ENCODE measurements at regions not wholly inside any gene's neighbourhood (a gene's known extent, or its start where the extent isn't known, plus 50 kb on each side); places are given as distances from the start of the nearest gene placed in this dataset.

GRCh38 chr3:16366-16765 is 180.2 kb upstream of the CHL1 start:
- dilution Hi-C loops (cut with MboI; ENCODE audit: extremely low pct_ligation_motif_present, low sequenced_read_pairs): no loop called here
- H4K20me1 ChIP-seq (ENCODE audit: control insufficient read depth, extremely low read depth, insufficient read depth, low read length): no peaks in the 10 kb centered on the region
- no peaks in the 10 kb centered on the region for H3K9me3 ChIP-seq (ENCODE audit: control insufficient read depth, low read depth, low read length)
- no peaks in the 10 kb centered on the region for H3K4me1 ChIP-seq (ENCODE audit: control insufficient read depth, extremely low read depth, insufficient read depth, low read length)
- no peaks in the 10 kb centered on the region for H3K27me3 ChIP-seq (ENCODE audit: control insufficient read depth, extremely low read depth, insufficient read depth, low read length)
- H3K27ac ChIP-seq (ENCODE audit: control insufficient read depth, insufficient read depth, low read length): no peak overlapping the region
- TF ChIP-seq CTCF (optimal IDR thresholded peaks at IDR 0.05 in 1 of 3, IDR thresholded peaks at IDR 0.05 in 1 of 3, conservative IDR thresholded peaks at IDR 0.05 in 1 of 3; ENCODE audit: extremely low read depth in 1 of 3, insufficient read depth in 2 of 3, low read length in 3 of 3) (no peak), EZH2 (IDR thresholded peaks at IDR 0.05; ENCODE audit: low read length) (no peak)
- no peak for DNase-seq (ENCODE audit: low read depth, low spot score)
- FAIRE-seq: no peak
- H3K4me3 ChIP-seq (ENCODE audit: control insufficient read depth in 2 of 3, extremely low read depth in 1 of 3, insufficient read depth in 2 of 3, low read depth in 1 of 3, low read length in 3 of 3): no peak overlapping the region
- no peak overlapping the region for H3K4me2 ChIP-seq (ENCODE audit: control insufficient read depth, extremely low read depth, insufficient read depth, low read depth, low read length)
- H2AFZ ChIP-seq (ENCODE audit: control insufficient read depth, low read length): no peak overlapping the region
- no peaks in the 10 kb centered on the region for H3K79me2 ChIP-seq (ENCODE audit: control insufficient read depth, insufficient read depth, low read length)
- no peak overlapping the region for H3K9ac ChIP-seq (ENCODE audit: control insufficient read depth, extremely low read depth, insufficient read depth, low read length)
- H3K36me3 ChIP-seq (ENCODE audit: control insufficient read depth in 2 of 2, extremely low read depth in 1 of 2, insufficient read depth in 2 of 2, low read length in 2 of 2): no peaks in the 10 kb centered on the region
- no peaks in the 10 kb centered on the region for H3K9me1 ChIP-seq (ENCODE audit: control insufficient read depth, extremely low read depth, insufficient read depth, low read length)

GRCh38 chr3:20421-20820 is 176.1 kb upstream of the CHL1 start:
- H3K4me1 ChIP-seq (ENCODE audit: control insufficient read depth, extremely low read depth, insufficient read depth, low read length): no peaks in the 10 kb centered on the region
- H3K27ac ChIP-seq (ENCODE audit: control insufficient read depth, insufficient read depth, low read length): no peak overlapping the region
- no peak for FAIRE-seq
- no peak overlapping the region for H3K9ac ChIP-seq (ENCODE audit: control insufficient read depth, extremely low read depth, insufficient read depth, low read length)
- no peaks in the 10 kb centered on the region for H3K9me3 ChIP-seq (ENCODE audit: control insufficient read depth, low read depth, low read length)
- H3K27me3 ChIP-seq (ENCODE audit: control insufficient read depth, extremely low read depth, insufficient read depth, low read length): no peaks in the 10 kb centered on the region
- no peak for DNase-seq (ENCODE audit: low read depth, low spot score)
- H4K20me1 ChIP-seq (ENCODE audit: control insufficient read depth, extremely low read depth, insufficient read depth, low read length): no peaks in the 10 kb centered on the region
- dilution Hi-C loops (cut with MboI; ENCODE audit: extremely low pct_ligation_motif_present, low sequenced_read_pairs): no loop called here
- no peaks in the 10 kb centered on the region for H3K36me3 ChIP-seq (ENCODE audit: control insufficient read depth in 2 of 2, extremely low read depth in 1 of 2, insufficient read depth in 2 of 2, low read length in 2 of 2)
- no peaks in the 10 kb centered on the region for H3K79me2 ChIP-seq (ENCODE audit: control insufficient read depth, insufficient read depth, low read length)
- no peak overlapping the region for H3K4me2 ChIP-seq (ENCODE audit: control insufficient read depth, extremely low read depth, insufficient read depth, low read depth, low read length)
- no peak overlapping the region for H2AFZ ChIP-seq (ENCODE audit: control insufficient read depth, low read length)
- H3K4me3 ChIP-seq (ENCODE audit: control insufficient read depth in 2 of 3, extremely low read depth in 1 of 3, insufficient read depth in 2 of 3, low read depth in 1 of 3, low read length in 3 of 3): no peak overlapping the region
- H3K9me1 ChIP-seq (ENCODE audit: control insufficient read depth, extremely low read depth, insufficient read depth, low read length): no peaks in the 10 kb centered on the region
- TF ChIP-seq EZH2 (IDR thresholded peaks at IDR 0.05; ENCODE audit: low read length) (no peak), CTCF (optimal IDR thresholded peaks at IDR 0.05 in 1 of 3, IDR thresholded peaks at IDR 0.05 in 1 of 3, conservative IDR thresholded peaks at IDR 0.05 in 1 of 3; ENCODE audit: extremely low read depth in 1 of 3, insufficient read depth in 2 of 3, low read length in 3 of 3) (no peak)

Data from keratinocyte (primary cell).